ENCODE measurements at regions not wholly inside any gene's neighbourhood (a gene's known extent, or its start where the extent isn't known, plus 50 kb on each side); places are given as distances from the start of the nearest gene placed in this dataset.

DNA sequence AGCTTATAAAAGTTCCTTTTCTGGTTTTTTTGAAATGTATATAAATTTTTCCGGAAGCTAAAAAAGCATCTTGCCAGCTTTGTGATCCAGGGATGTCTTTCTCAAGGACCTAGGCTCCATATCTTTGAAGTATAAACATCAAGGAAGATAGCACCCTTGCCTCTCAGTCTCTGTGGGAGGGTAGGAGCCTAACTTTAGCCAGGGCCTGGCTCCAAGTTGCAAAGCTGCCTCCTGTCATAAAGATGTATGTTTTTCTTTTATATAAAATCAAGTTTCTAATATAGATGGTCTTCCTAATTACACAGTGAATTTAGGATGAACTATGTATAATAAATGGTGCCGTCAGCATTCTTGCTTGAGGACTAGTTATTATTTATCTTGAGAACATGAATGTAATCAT lies 612.6 kb upstream of the USP15 start:
- DNase-seq (ENCODE audit: low read depth in 4 of 4, low spot score in 3 of 4): no peak

DNA sequence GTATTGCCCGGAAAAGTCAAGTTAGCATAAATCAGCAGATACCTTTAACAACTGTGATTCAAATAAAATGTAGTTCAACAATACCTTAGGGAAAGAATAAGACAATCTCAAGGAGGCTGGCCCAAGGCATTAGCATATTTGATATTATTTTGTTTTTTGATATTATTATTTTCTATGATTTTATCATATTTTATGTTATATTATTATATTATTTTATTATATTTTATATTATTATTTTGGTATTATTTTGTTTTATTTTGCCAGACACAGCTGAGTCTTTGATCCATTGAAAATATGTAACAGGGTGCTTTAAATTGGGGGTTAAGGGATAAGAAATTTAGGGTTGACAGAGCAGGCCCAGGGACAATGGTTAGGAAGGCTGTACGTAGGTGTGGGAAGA lies 607.9 kb upstream of the USP15 start:
- no peak for DNase-seq (ENCODE audit: low read depth in 4 of 4, low spot score in 3 of 4)

DNA sequence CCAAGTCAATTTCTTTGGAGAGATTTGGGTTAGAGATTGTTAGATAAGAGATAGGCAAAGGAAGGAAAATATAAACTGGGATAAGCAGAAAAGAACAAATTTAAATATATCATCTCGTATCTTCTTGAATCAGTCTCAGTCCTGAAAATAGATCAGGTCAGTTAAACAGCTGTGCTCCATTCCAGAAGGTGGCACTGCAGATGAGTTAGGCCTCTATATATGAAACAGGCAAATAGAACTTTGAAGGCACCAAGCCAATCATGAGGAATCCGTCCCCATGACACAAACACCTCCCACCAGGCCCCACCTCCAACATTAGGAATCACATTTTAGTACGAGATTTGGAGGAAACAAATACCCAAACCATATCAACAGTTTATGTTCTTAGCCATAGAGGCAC lies 605.5 kb upstream of the USP15 start:
- DNase-seq (ENCODE audit: low read depth in 4 of 4, low spot score in 3 of 4): no peak

DNA sequence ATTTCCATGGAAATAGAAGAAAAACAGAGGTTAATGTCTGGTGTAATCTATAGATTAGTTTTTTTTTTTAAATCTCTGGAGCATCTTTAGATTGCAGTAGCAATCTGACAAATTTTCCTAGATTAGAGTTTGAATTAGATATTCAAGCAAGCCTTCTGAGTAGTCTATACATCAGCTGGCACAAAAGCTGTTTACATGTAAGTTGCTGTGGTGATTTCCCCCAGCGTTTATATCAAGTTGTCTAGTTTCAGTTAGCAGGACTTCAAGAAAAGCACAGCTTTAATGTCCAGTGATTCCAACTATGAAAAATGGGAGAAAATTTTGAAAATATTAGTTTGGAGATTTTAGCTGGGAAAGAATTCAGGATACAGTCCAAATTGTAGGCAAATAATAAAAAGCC lies 605.0 kb upstream of the USP15 start:
- DNase-seq (ENCODE audit: low read depth in 4 of 4, low spot score in 3 of 4): no peak

DNA sequence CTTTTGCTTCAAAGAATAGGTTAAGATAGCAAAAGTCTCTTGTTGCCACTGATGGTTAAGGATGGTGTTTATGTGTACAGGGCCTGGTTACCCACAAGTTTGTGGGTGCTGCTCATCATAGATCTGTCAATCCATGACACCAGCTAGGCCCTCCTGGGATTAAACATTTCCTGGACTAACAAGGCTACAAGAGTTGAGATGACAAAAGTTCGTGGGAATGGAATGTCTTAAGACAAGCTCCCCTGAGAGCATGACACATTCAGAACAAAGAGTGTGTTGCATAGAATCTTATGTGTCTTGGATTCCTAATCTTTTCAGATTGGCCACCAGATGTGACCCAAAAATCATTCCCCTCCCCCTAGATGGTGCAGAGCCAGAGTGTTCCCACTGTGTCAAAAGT lies 592.5 kb upstream of the USP15 start:
- DNase-seq (ENCODE audit: low read depth in 4 of 4, low spot score in 3 of 4): no peak

DNA sequence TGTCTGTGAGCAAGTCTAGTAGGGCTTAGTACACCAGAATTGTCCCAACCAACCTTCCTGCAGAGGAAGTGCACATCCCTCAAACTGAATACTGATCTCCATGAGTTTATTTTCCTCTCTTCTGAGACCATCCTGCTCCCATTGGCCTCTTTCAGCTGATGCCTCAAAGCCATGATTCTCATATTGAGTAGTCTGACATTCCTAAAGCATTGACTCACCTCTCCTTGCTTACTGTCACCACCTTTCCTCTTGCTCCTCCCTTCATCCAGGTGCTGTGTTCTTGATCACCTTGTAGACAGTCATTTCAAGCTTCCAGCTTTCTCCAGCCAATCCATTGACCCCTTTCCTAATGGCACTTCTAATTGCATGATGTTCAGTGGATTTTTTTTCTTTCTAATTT lies 583.7 kb upstream of the USP15 start:
- DNase-seq (ENCODE audit: low read depth in 4 of 4, low spot score in 3 of 4): no peak

DNA sequence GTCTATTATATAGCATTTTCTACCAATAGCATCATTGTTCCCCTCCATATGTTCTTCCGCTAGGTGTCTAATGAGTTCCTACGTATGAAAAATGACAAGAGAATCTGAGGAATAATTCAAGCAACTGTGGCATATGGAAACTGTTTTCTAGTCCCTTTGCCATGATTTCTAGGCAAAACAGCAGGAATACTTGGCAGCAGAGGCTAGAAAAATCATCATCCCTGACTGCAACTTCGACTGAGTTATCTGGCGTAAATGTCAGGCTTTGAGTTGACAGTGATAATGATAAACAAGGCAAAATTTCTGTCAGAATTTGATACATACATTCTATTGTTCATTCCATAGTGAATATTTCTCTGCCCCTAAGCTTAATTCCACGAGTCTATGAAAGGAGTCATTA lies 572.8 kb upstream of the USP15 start:
- DNase-seq (ENCODE audit: low read depth in 4 of 4, low spot score in 3 of 4): no peak

DNA sequence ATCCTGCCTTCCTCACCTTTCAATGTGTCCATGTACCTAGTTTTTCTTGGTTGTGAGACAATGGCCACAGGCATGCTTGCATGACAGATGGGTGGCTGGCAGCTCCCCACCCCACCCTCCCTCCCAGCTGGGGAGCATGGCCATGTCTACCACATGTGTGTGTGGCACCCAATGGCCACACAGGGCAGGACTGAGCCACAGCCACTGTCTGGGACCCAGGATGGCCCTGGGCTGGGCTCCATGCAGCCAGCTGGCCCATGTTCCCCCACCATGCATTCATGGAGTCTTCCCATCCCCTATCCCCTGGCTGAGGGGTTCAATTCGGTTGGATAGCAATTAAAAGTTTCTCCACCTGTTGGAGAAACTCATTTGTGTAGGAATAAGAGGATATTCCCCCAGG lies 566.0 kb upstream of the USP15 start:
- no peak for DNase-seq (ENCODE audit: low read depth in 4 of 4, low spot score in 3 of 4)

DNA sequence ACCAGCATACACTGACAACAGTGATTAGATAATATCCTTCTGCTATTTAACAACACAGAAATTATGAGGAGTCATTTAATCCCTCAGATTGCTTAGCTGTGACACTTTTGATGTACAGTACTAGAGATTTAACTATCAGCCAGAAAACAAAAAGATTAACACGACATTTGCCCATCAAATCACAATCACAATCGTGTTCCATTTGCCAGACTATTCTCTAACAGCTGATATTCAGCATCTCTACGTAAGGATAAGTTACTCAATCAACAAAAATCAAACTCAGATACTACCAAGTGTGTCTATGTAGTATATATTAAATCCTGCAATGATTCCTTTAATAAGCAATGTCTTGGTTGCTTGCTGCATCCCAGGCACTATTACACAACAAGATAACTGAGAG lies 558.7 kb upstream of the USP15 start:
- no peak for DNase-seq (ENCODE audit: low read depth in 4 of 4, low spot score in 3 of 4)

DNA sequence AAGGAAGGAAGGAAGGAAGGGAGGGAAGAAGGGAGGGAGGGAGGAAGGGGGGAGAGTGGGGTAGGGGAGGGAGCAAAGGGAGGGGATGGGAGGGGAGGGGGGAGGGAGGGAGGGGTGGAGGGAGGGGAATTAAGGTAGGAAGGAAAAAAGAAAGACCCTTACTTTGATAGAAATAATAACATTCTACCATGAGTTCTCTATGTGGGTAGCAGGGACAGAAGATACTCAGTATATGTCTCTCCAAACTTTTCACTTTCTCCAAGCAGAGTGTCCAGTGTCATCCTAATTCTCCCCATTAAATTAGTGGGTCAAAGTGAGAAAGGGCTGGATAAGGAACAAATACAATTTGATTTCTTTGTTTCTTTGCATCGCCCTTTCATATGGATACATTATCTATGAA lies 553.4 kb upstream of the USP15 start:
- no peak for DNase-seq (ENCODE audit: low read depth in 4 of 4, low spot score in 3 of 4)

DNA sequence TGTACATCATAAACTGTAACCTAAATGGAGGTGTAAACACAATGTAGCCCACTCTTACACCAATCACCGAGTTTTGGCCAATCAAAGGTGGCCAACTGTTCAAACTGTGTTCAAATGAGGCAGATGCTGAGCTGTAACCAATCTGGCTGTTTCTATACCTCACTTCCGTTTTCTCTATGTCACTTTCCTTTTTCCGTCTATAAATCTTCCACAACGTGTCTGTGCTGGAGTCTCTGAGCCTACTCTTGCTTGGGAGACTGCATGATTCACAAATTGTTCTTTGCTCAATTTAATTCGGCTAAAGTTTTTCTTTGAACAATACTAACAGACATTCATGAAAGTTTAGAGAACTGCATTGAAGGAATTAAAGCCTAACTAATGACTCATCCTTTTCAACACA lies 547.1 kb upstream of the USP15 start:
- DNase-seq (ENCODE audit: low read depth in 4 of 4, low spot score in 3 of 4): no peak

DNA sequence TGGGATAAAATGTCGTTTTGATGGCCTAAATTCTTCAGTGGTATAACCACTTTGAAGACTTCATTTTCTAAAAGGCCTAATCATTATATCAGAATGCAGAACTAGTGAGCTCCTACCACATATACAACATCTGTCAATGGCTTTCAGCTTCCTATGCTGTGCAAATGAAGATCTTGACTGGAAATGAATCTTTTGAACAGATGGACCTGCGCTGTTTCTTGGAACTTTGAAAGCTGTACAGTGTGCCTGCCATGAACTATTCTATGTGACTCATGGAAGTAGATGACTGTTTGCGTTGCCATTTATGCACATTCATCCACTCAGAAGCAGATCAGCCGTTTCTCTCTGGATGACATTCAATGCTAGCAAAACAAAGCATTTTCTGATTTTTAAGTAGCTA lies 542.2 kb upstream of the USP15 start:
- DNase-seq (ENCODE audit: low read depth in 4 of 4, low spot score in 3 of 4): no peak

DNA sequence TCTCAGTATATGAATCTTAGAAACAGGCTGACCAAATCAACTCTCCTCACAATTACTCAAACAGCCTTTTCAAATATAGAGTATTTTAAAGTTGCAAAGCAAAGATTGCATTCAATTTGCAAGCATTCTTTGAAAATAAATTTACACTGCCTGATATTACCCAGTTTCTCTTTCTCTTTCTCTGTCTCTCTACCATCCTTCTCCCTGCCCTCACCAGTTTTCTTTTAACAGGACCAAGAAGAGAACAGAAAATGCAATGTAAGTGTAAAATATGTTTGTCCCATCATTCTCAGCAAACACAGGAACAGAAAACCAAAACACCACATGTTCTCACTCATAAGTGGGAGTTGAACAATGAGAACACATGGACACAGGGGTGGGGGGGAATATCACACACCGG lies 520.3 kb upstream of the USP15 start:
- DNase-seq (ENCODE audit: low read depth in 4 of 4, low spot score in 3 of 4): no peak

DNA sequence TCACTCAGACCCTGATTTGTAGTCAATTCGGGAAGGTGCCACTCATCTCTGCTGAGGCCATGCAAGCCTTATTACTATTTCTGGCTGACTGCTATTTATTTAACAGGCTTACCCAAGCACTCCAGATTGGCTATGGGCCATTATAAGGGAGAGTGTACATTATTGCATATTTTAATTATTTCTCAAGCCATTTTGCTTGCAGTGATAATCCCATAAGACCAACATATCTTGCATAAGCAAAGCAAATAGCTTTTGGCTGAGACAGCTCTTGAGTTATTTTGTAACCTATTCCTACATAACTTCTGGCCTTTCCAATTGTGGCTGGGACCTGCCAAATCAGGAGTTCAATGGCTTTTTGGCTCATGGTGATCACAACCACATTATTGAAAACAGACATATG lies 509.6 kb upstream of the USP15 start:
- DNase-seq (ENCODE audit: low read depth in 4 of 4, low spot score in 3 of 4): no peak

DNA sequence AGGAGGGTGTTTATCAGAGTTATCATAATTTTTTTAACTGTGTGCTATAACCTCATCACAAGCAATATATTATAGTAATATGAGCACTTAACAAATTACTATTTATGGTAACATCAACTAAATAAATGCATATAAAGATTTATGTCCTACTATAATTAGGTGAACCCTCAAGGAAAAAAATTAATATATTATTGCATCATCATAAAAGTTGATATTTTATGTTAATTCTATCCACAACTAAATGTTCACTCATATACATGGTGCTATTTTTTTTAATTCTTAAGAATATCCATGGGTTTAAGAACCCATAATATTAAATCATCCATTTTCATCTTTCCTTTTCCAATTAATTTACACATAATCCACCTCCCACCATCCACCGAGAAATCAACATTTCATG lies 506.0 kb upstream of the USP15 start:
- DNase-seq (ENCODE audit: low read depth in 4 of 4, low spot score in 3 of 4): no peak

DNA sequence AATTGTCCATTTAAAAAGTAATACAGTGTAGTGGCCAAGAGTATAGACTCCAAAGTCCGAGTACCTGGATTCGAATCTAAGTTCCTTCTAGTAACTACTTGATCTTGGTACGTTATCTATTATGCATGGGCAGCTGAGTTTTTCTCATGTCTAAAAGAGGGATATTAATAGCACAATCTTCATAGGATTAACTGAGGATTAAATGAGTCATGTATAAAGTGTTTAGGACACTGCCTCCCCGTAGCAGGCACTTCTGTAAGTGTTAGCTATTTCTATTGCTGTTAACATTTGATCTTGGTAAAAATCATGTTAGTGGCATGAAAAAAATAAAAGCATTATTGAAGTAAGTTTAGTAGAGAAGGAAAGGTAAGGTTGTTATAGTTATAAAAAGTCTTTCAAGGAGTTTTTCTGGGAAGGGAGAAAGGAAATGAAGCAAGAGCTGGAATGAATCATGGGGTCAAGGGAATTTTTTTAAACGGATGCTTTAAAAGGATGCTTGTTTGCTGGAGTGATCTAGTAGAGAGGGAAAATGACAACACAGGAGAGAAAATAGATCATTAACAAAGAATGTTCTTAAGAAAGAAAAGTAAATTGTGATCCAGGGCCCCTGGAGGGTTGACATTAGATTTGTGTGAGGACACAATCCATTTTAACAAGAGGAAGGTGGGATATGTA lies 502.2 kb upstream of the USP15 start:
- DNase-seq (ENCODE audit: low read depth in 4 of 4, low spot score in 3 of 4): no peak

DNA sequence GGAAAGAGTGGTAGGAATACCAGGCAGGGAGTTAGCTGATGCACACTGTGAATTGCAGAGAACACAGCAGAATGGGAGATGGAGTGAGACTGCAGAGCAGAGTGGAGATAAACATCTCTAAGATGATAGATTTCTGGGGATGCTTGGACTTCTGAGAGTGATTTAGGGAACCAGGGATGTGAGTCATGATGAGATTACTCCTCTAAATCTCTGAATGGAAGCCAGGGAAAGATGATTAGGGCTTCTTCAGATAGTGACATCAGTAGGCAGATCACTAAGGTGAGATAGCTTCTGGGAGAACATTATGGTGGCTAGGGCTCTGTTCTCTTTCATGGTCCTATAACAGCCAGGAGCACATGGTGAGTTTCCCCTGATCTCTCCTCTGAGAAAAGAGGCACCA lies 501.5 kb upstream of the USP15 start:
- DNase-seq (ENCODE audit: low read depth in 4 of 4, low spot score in 3 of 4): no peak

DNA sequence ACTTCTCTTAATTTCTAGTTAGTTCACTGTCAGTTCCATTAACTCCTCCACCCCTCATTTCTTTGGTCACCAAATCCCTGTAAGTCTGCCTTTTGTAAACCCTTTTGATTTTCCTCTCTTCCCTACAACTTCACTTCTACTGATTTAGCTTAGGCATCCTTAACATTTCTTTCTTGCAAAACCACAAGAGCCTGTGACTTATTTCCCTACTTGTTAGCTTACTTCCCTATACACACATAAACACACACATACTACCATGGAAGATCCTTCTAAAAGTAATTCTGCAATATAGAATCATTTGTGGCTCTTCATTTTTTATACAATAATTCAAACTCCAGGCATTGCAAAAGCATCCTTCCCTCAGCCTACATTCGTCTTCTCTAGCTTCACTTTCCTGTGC lies 494.3 kb upstream of the USP15 start:
- DNase-seq (ENCODE audit: low read depth in 4 of 4, low spot score in 3 of 4): no peak

DNA sequence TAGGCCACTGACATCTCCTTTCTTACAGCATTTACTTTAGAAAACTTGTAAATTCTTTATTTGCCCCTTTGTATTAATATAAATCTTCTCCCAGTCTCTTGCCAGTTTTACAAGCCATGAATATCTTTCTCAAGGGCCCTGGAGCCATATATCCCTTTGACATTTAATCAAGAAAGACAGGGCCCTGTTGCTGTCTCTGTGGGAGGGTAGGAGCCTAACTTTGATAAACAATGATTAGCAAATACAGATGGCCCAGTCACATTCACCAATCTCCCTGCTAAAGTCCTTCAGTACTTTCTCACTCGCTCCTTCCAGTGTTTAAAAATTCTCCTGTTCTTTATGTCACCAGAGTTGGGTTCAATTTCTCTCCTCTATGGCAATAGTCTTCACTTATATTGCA lies 479.8 kb upstream of the USP15 start:
- DNase-seq (ENCODE audit: low read depth in 4 of 4, low spot score in 3 of 4): no peak

DNA sequence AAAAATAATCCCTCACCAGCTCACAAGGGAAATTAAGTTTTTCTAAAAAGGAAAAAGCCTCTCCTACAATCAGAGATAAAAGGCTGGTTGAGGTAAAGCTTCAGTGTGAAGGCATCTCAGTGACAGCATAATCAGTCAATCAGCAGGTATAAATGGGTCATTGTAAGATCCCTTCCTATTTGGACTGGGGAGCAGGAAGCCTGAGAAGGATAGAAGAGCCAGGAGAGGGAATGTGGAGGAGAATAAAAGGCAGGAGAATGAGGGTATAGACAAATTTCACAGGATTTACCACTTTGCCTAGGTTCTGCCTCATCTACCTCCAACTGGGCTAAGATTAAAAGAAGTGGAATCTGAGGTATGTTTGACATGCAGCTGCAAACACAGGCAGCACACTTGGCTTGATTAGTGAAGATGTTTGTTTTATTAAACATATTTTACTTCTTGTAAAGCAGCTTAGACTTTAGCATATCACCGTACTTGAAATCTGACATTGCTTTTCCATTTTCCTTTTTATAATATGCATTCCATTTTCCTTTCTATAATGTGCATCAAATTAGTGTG lies 479.1 kb upstream of the USP15 start:
- DNase-seq (ENCODE audit: low read depth in 4 of 4, low spot score in 3 of 4): no peak

DNA sequence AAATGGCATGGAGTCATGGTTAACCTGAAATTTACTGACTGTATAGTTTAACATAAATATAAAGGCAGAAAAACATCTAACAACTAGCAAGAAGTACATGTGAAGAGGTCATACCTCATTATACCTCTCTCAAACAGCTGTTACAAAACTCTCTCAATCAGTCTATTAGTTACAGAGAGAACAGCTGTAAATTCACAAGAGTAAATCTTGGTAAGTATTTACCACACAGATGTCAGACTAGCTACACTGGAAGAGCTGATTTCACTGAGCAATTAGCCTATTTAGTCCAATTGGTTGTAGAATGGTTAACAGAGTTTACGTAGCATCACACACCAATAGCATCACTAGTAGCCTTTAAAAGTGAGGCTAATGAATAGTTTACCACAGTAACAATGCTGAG lies 463.4 kb upstream of the USP15 start:
- no peak for DNase-seq (ENCODE audit: low read depth in 4 of 4, low spot score in 3 of 4)

DNA sequence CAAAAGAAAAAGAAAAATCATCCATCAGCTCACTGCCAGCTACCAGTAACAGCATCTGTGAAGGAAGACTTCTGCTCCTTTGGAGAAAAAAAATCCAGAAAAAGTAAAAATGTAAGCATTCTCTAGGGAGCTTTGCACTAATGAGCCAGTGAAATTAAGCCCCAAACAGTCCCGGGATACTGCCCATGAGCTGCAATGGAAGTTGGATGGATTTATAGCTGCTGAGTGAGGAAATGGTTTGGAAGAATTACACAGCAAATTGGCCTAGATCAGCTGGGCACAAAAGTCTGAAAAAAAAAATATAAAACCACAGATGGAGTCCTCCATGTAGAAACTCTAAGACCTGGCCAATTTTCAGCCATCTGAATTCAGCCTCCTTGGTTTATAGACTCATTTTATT lies 462.9 kb upstream of the USP15 start:
- DNase-seq (ENCODE audit: low read depth in 4 of 4, low spot score in 3 of 4): no peak

DNA sequence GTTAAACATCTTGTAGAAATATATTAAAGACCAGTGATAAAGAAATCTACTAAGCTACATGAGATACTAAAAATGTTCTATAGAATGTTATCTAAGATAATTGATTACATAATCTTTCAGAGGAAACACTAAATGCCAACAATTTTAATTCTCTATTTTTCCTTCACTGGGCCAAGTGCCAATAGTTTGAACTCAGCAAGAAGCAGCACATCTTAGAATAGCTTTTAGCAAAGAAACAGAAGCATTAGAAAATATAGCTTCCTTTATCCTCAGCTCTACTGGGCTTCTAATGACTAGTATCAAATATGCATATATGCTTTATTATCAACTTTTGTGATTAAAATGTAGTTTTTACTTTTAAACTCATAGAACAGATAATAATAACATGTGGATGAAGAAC lies 461.4 kb upstream of the USP15 start:
- DNase-seq (ENCODE audit: low read depth in 4 of 4, low spot score in 3 of 4): no peak
